ENCODE measurements at regions not wholly inside any gene's neighbourhood (a gene's known extent, or its start where the extent isn't known, plus 50 kb on each side); places are given as distances from the start of the nearest gene placed in this dataset.
"Not testable (repeated sequence)": the region's sequence is repeated elsewhere in the genome, so short reads cannot be mapped to it uniquely, and the experiment has no call there.

- no peak for DNase-seq
Observed at GRCh38 chr9:119902611-119903010, 533.4 kb upstream of the BRINP1 start.

- no peak for DNase-seq
Observed at GRCh38 chr9:119898316-119898715, 529.1 kb upstream of the BRINP1 start.

- DNase-seq, result no peak
Observed at GRCh38 chr9:119884438-119884837, 515.2 kb upstream of the BRINP1 start.

- DNase-seq, result no peak
Observed at GRCh38 chr9:119881898-119882297, 512.7 kb upstream of the BRINP1 start.

- DNase-seq, result no peak
Observed at GRCh38 chr9:119880361-119880760, 511.1 kb upstream of the BRINP1 start.

- no peak for DNase-seq
Observed at GRCh38 chr9:119877306-119877705, 508.1 kb upstream of the BRINP1 start.

GRCh38 chr9:119873877-119874276, 504.6 kb upstream of the BRINP1 start:
- no peak for DNase-seq

- not testable (repeated sequence) for DNase-seq
Observed at GRCh38 chr9:119870251-119870650, 501.0 kb upstream of the BRINP1 start.

- no peak for DNase-seq
Observed at GRCh38 chr9:119868694-119869093, 499.5 kb upstream of the BRINP1 start.

- no peak for DNase-seq
Observed at GRCh38 chr9:119861842-119862241, 492.6 kb upstream of the BRINP1 start.

GRCh38 chr9:119859128-119859527, 489.9 kb upstream of the BRINP1 start:
- no peak for DNase-seq

GRCh38 chr9:119853126-119853525, 483.9 kb upstream of the BRINP1 start:
- DNase-seq, result no peak

- no peak for DNase-seq
Observed at GRCh38 chr9:119852390-119852789, 483.2 kb upstream of the BRINP1 start.

- no peak for DNase-seq
Observed at GRCh38 chr9:119844431-119844830, 475.2 kb upstream of the BRINP1 start.

GRCh38 chr9:119841016-119841415, 471.8 kb upstream of the BRINP1 start:
- no peak for DNase-seq

- no peak for DNase-seq
Observed at GRCh38 chr9:119839888-119840287, 470.7 kb upstream of the BRINP1 start.

GRCh38 chr9:119838210-119838609, 469.0 kb upstream of the BRINP1 start:
- no peak for DNase-seq

- no peak for DNase-seq
Observed at GRCh38 chr9:119836036-119836435, 466.8 kb upstream of the BRINP1 start.

- DNase-seq, result no peak
Observed at GRCh38 chr9:119834064-119834620, 464.9 kb upstream of the BRINP1 start.

- no peak for DNase-seq
Observed at GRCh38 chr9:119831309-119831708, 462.1 kb upstream of the BRINP1 start.

- DNase-seq, result no peak
Observed at GRCh38 chr9:119829748-119830147, 460.5 kb upstream of the BRINP1 start.

GRCh38 chr9:119829186-119829585, 460.0 kb upstream of the BRINP1 start:
- DNase-seq, result no peak

GRCh38 chr9:119827526-119827925, 458.3 kb upstream of the BRINP1 start:
- DNase-seq, result no peak

GRCh38 chr9:119827126-119827525, 457.9 kb upstream of the BRINP1 start:
- DNase-seq, result no peak

- DNase-seq, result no peak
Observed at GRCh38 chr9:119818726-119819435, 449.6 kb upstream of the BRINP1 start.

Measured in right forelimb (tissue), 1 donor.